IMR-90 (cell line): ENCODE measurements at regions not wholly inside any gene's neighbourhood (a gene's known extent, or its start where the extent isn't known, plus 50 kb on each side); places are given as distances from the start of the nearest gene placed in this dataset.

Experiments
- ATAC-seq: fragments of 200-7000 bp; cut with Tn5 transposase; 2 replicates; pipeline ENCODE4 v1.9.1; 2020; ENCODE audit warnings: low read depth, mild to moderate bottlenecking, moderate library complexity
- BruUV-seq: library from RNA; stranded (reverse); fragments of 400-500 nt; replicated peaks from 2 replicates; lab custom pipeline; 2021; lab: Mats Ljungman, UMichigan
- CTCF ChIA-PET: fragments of 300-600 bp; formaldehyde crosslinking; extraction: SDS; loops from one replicate; lab custom pipeline; 2021; ENCODE audit warnings: antibody characterized with exemption; lab: Yijun Ruan, JAX
- POLR2A ChIA-PET: fragments of 300-600 bp; sonication (Branson Sonifier 250); formaldehyde crosslinking; loops from one replicate; lab custom pipeline; 2022; ENCODE audit warnings: antibody characterized with exemption; ENCODE audit not compliant: unreplicated experiment; lab: Charles Lee
- DNase-seq: peaks from one replicate; pipeline ENCODE4 v3.0.0; 2013
- H2AFZ ChIP-seq: replicated peaks from 2 replicates; pipeline ENCODE3; 2013; ENCODE audit warnings: low read length, mild to moderate bottlenecking; ENCODE audit not compliant: poor library complexity
- H2AK5ac ChIP-seq: 2 replicates; pipeline ENCODE4 v1.6.1; 2013; ENCODE audit warnings: low read depth, low read length, inconsistent platforms
- H2AK9ac ChIP-seq: replicated peaks from 2 replicates; pipeline ENCODE3; 2013; ENCODE audit warnings: mild to moderate bottlenecking, low read depth, low read length, moderate library complexity; ENCODE audit not compliant: poor library complexity
- H2BK120ac ChIP-seq: 2 replicates; pipeline ENCODE4 v1.6.1; 2013; ENCODE audit warnings: low read depth, low read length, inconsistent platforms
- H2BK15ac ChIP-seq: 3 replicates; pipeline ENCODE4 v1.6.1; 2013; ENCODE audit warnings: low read depth, low read length, inconsistent platforms
- H2BK20ac ChIP-seq: 2 replicates; pipeline ENCODE4 v1.6.1; 2013; ENCODE audit warnings: low read depth, mild to moderate bottlenecking, inconsistent platforms, low read length, moderate library complexity
- H2BK5ac ChIP-seq: 2 replicates; pipeline ENCODE4 v1.6.1; 2013; ENCODE audit warnings: mild to moderate bottlenecking, low read depth, low read length, inconsistent platforms; ENCODE audit not compliant: poor library complexity, severe bottlenecking
- H3K14ac ChIP-seq: replicated peaks from 2 replicates; pipeline ENCODE4 v1.6.1; 2013; ENCODE audit warnings: low read depth, low read length, inconsistent platforms
- H3K18ac ChIP-seq: 2 replicates; pipeline ENCODE4 v1.6.1; 2013; ENCODE audit warnings: low read depth, low read length, control low read depth
- H3K23ac ChIP-seq: 2 replicates; pipeline ENCODE4 v1.6.1; 2013; ENCODE audit warnings: low read depth, low read length, inconsistent platforms
- H3K27ac ChIP-seq: 2 replicates; pipeline ENCODE4 v1.5.1; 2013; ENCODE audit warnings: mild to moderate bottlenecking, control low read depth, low read length; ENCODE audit not compliant: insufficient read depth
- H3K27me3 ChIP-seq: 2 replicates; pipeline ENCODE4 v1.6.1; 2013; ENCODE audit warnings: low read length; ENCODE audit not compliant: control insufficient read depth, insufficient read depth
- H3K36me3 ChIP-seq: 2 replicates; pipeline ENCODE4 v1.6.1; 2013; ENCODE audit warnings: low read length, mixed read lengths; ENCODE audit not compliant: control insufficient read depth, insufficient read depth
- H3K4ac ChIP-seq: 2 replicates; pipeline ENCODE4 v1.6.1; 2013; ENCODE audit warnings: low read depth, low read length, inconsistent platforms
- H3K4me1 ChIP-seq: 2 replicates; pipeline ENCODE4 v1.6.1; 2013; ENCODE audit warnings: low read length, mixed read lengths; ENCODE audit not compliant: control insufficient read depth, insufficient read depth
- H3K4me2 ChIP-seq: 2 replicates; pipeline ENCODE4 v1.6.1; 2013; ENCODE audit warnings: low read depth, mild to moderate bottlenecking, control low read depth, low read length, moderate library complexity
- H3K4me3 ChIP-seq: 2 replicates; pipeline ENCODE4 v1.5.1; 2013; ENCODE audit warnings: low read depth, mild to moderate bottlenecking, control low read depth, low read length, moderate library complexity; ENCODE audit not compliant: insufficient read depth
- H3K56ac ChIP-seq: 2 replicates; pipeline ENCODE4 v1.6.1; 2013; ENCODE audit warnings: low read length, inconsistent platforms; ENCODE audit not compliant: insufficient read depth; ENCODE audit errors: extremely low read depth
- H3K79me1 ChIP-seq, 2 experiments: 2 replicates each; pipeline ENCODE4 v1.6.1; 2013; ENCODE audit warnings: low read length in 2 of 2, inconsistent platforms in 1 of 2, low read depth in 1 of 2
- H3K9ac ChIP-seq: 2 replicates; pipeline ENCODE4 v1.6.1; 2013; ENCODE audit warnings: low read depth, low read length, control low read depth
- H3K9me1 ChIP-seq: 2 replicates; pipeline ENCODE4 v1.6.1; 2013; ENCODE audit warnings: low read length, inconsistent platforms; ENCODE audit not compliant: insufficient read depth
- H3K9me3 ChIP-seq: 2 replicates; pipeline ENCODE4 v1.6.1; 2013; ENCODE audit warnings: low read length; ENCODE audit not compliant: control insufficient read depth, insufficient read depth
- H4K20me1 ChIP-seq: 2 replicates; pipeline ENCODE4 v1.6.1; 2013; ENCODE audit warnings: low read length, inconsistent platforms; ENCODE audit not compliant: insufficient read depth
- H4K5ac ChIP-seq: 2 replicates; pipeline ENCODE4 v1.6.1; 2013; ENCODE audit warnings: mild to moderate bottlenecking, low read depth, low read length, control low read depth
- H4K8ac ChIP-seq, 2 experiments: 2 replicates each; pipeline ENCODE4 v1.6.1; 2013; ENCODE audit warnings: low read depth in 2 of 2, low read length in 2 of 2, control low read depth in 1 of 2, inconsistent platforms in 1 of 2
- H4K91ac ChIP-seq: 2 replicates; pipeline ENCODE4 v1.6.1; 2013; ENCODE audit warnings: low read depth, low read length, inconsistent platforms; ENCODE audit not compliant: insufficient read depth
- BHLHE40 ChIP-seq: fragments of 150-350 bp; IDR thresholded peaks from 2 replicates; pipeline ENCODE4 v1.6.1; 2016; ENCODE audit warnings: mild to moderate bottlenecking, low read depth, low read length
- CEBPB ChIP-seq: IDR thresholded peaks from 2 replicates; pipeline ENCODE4 v1.6.1; 2012; ENCODE audit warnings: low read depth, low read length, improper control_type of control experiment
- CHD1 ChIP-seq: IDR thresholded peaks from 2 replicates; pipeline ENCODE4 v1.6.1; 2012; ENCODE audit warnings: low read depth, low read length, improper control_type of control experiment
- CTCF ChIP-seq: conservative IDR thresholded peaks from 2 replicates; pipeline ENCODE4 v1.5.1; 2012; ENCODE audit warnings: mild to moderate bottlenecking, low read depth, low read length, improper control_type of control experiment
- ELK1 ChIP-seq: fragments of 150-350 bp; IDR thresholded peaks from 2 replicates; pipeline ENCODE4 v1.6.1; 2016; ENCODE audit warnings: low read depth, mild to moderate bottlenecking, low read length, moderate library complexity, borderline replicate concordance
- FOS ChIP-seq: fragments of 150-350 bp; IDR thresholded peaks from 2 replicates; pipeline ENCODE4 v1.6.1; 2016; ENCODE audit warnings: low read depth, low read length
- MAFK ChIP-seq: IDR thresholded peaks from 2 replicates; pipeline ENCODE4 v1.6.1; 2012; ENCODE audit warnings: low read depth, low read length, improper control_type of control experiment
- MAZ ChIP-seq: IDR thresholded peaks from 2 replicates; pipeline ENCODE4 v1.6.1; 2012; ENCODE audit warnings: low read depth, mild to moderate bottlenecking, low read length, improper control_type of control experiment, moderate library complexity, borderline replicate concordance
- MXI1 ChIP-seq: IDR thresholded peaks from 2 replicates; pipeline ENCODE4 v1.6.1; 2012; ENCODE audit warnings: low read depth, mild to moderate bottlenecking, low read length, moderate library complexity, borderline replicate concordance
- NFE2L2 ChIP-seq: fragments of 150-350 bp; IDR thresholded peaks from 2 replicates; pipeline ENCODE4 v1.6.1; 2016; ENCODE audit warnings: low read depth, mild to moderate bottlenecking, low read length
- POLR2A ChIP-seq: IDR thresholded peaks from 2 replicates; pipeline ENCODE4 v1.6.1; 2012; ENCODE audit warnings: mild to moderate bottlenecking, low read depth, low read length
- RAD21 ChIP-seq: IDR thresholded peaks from 2 replicates; pipeline ENCODE4 v1.6.1; 2012; ENCODE audit warnings: low read length, improper control_type of control experiment
- RCOR1 ChIP-seq: IDR thresholded peaks from 2 replicates; pipeline ENCODE4 v1.6.1; 2012; ENCODE audit warnings: mild to moderate bottlenecking, low read length, improper control_type of control experiment; ENCODE audit not compliant: insufficient replicate concordance
- RFX5 ChIP-seq: IDR thresholded peaks from 2 replicates; pipeline ENCODE4 v1.8.0; 2012; ENCODE audit warnings: low read depth, mild to moderate bottlenecking, low read length, moderate library complexity
- SMC3 ChIP-seq: fragments of 150-350 bp; IDR thresholded peaks from 2 replicates; pipeline ENCODE4 v1.6.1; 2016; ENCODE audit warnings: low read depth, mild to moderate bottlenecking, antibody characterized with exemption, low read length, moderate library complexity
- WGBS, 2 experiments: methylation state at CpG; one replicate each; pipeline versions ENCODE4 v1.1.5 to v1.1.7; 2013; ENCODE audit warnings: missing lambda C conversion rate in 2 of 2; ENCODE audit not compliant: insufficient read length in 1 of 2; ENCODE audit errors: extremely low coverage in 2 of 2; 5-methylcytosine and 5-hydroxymethylcytosine counted together
- dilution Hi-C: fragments of 300-500 bp; cut with HindIII; formaldehyde crosslinking; loops from one replicate; pipeline ENCODE4 v1.14.3; 2018; ENCODE audit warnings: low sequenced_read_pairs; ENCODE audit not compliant: unreplicated experiment
- in situ Hi-C: fragments of 300-500 bp; cut with MboI; formaldehyde crosslinking; loops from 3 replicates; pipeline ENCODE4 v1.14.3; 2019; ENCODE audit warnings: low sequenced_read_pairs, inconsistent platforms, mixed read lengths
- intact Hi-C: fragments of 100-400 bp; cut with micrococcal nuclease; formaldehyde crosslinking; loops from 2 replicates; pipeline ENCODE4 v1.10.0; 2022
- TF ChIP-seq, protein P1 (sequence below): fragments of 150-350 bp; IDR thresholded peaks from 2 replicates; pipeline ENCODE4 v1.6.1; 2017; ENCODE audit warnings: mild to moderate bottlenecking, antibody characterized with exemption, low read length, low read depth

DNA sequence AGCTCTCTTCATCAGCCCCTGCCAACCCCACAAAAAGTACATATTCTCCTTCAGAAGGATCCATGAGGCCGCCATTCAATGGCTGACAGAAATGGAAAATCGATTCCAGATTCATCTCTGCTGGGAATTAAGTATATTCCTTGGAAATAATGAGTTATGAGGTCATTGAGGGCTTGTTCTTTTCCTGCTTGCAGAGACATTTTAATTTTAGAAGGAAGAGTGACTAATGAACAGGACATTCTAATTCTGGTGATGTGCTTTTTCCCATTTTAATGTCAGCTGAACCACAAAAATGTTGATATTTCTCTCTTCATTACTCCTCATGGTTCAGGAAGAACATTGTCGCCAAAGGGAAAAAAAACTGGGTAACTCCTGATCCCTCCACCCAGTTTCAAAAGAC lies 314.0 kb downstream of the PIK3R1 start:
- peak overlapping the region; percentile 65; the same call in 1 of the 2 replicates for H3K18ac ChIP-seq
- no peak overlapping the region for H3K9ac ChIP-seq
- peak overlapping the region; percentile 96 for H2BK120ac ChIP-seq
- H4K5ac ChIP-seq: no peak overlapping the region
- no peaks in the 10 kb centered on the region for H3K9me1 ChIP-seq
- H3K36me3 ChIP-seq: no peaks in the 10 kb centered on the region
- H3K56ac ChIP-seq: no peak overlapping the region
- H4K91ac ChIP-seq: peak overlapping the region; percentile 78
- no peaks in the 10 kb centered on the region; the same call in 1 of the 2 replicates for H3K9me3 ChIP-seq
- dilution Hi-C loops: no loop called here
- peak overlapping the region; percentile 47; the same call in 1 of the 2 replicates for H3K23ac ChIP-seq
- H2BK15ac ChIP-seq: peak overlapping the region; percentile 98; the same call in 2 of the 3 replicates
- WGBS, 2 experiments: no CpG with 5 or more reads among the region's 3 CpGs
- TF ChIP-seq MAFK (no peak), CTCF (no peak), CHD1 (no peak), BHLHE40 (no peak), FOS (no peak), MAZ (no peak), RFX5 (no peak), POLR2A (no peak), MXI1 (no peak), SMC3 (no peak), ELK1 (no peak), CEBPB (no peak), NFE2L2 (no peak), RAD21 (no peak), RCOR1 (no peak)
- TF ChIP-seq, protein P1, sequence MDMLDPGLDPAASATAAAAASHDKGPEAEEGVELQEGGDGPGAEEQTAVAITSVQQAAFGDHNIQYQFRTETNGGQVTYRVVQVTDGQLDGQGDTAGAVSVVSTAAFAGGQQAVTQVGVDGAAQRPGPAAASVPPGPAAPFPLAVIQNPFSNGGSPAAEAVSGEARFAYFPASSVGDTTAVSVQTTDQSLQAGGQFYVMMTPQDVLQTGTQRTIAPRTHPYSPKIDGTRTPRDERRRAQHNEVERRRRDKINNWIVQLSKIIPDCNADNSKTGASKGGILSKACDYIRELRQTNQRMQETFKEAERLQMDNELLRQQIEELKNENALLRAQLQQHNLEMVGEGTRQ: no peak
- peak overlapping the region; percentile 90 for H3K14ac ChIP-seq
- no peak overlapping the region for H3K27ac ChIP-seq
- peaks cover 10% of the 10 kb centered on the region for H3K4me1 ChIP-seq
- no TSS peak for BruUV-seq
- no peak overlapping the region for H3K4me2 ChIP-seq
- peak; percentile 32; the same call in 1 of the 2 replicates for ATAC-seq
- peak; percentile 35 for DNase-seq
- H2BK20ac ChIP-seq: peak overlapping the region; percentile 97
- H3K79me1 ChIP-seq: no peaks in the 10 kb centered on the region
- POLR2A ChIA-PET: no interaction called here
- H3K27me3 ChIP-seq: no peaks in the 10 kb centered on the region
- peak overlapping the region; percentile 87 for H2AK5ac ChIP-seq
- no peaks in the 10 kb centered on the region for H4K20me1 ChIP-seq
- peak overlapping the region; percentile 77 for H2AFZ ChIP-seq
- peak overlapping the region; percentile 7 for H2AK9ac ChIP-seq
- H3K4ac ChIP-seq: peak overlapping the region; percentile 93; the same call in 1 of the 2 replicates
- peak overlapping the region; percentile 90 for H2BK5ac ChIP-seq
- no peak overlapping the region for H3K4me3 ChIP-seq
- CTCF ChIA-PET: interaction anchor here (0.6 kb wide), 1 partner anchor 1542 kb away, joined by 3 read pairs; no protein-coding TSS in a partner anchor
- H4K8ac ChIP-seq: peak overlapping the region; percentile 59 to 86; a peak in 3 of 4 replicates
- in situ Hi-C loops: no loop called here
- intact Hi-C loops: no loop called here
